ENCODE measurements at regions not wholly inside any gene's neighbourhood (a gene's known extent, or its start where the extent isn't known, plus 50 kb on each side); places are given as distances from the start of the nearest gene placed in this dataset.
"Not testable (repeated sequence)": the region's sequence is repeated elsewhere in the genome, so short reads cannot be mapped to it uniquely, and the experiment has no call there.

GRCh38 chr3:166697495-166697894, 682.6 kb downstream of the ZBBX start:
- POLR2A ChIA-PET, result no interaction called here
- CTCF ChIA-PET, result no interaction called here

DNA sequence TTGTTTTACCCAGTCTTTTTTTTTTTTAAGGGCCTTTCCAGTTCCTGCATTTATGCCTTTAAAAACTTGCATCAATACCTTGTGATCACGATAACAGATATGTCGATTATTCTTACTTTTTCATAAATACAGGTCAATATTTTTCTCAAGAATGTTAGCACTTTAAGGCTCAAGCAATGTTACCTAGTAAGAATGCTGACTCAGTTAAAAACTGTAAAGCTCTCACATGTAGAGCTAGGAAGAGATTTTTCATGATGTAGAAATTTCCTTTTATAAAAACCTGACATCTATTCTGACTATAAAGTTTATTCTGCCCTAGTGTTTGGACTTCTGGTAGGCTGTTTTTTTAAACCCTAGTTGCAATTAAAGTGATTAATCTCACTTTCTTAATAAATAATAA, 684.0 kb downstream of the ZBBX start:
- ChIA-PET POLR2A (no interaction called here), CTCF (no interaction called here)

DNA sequence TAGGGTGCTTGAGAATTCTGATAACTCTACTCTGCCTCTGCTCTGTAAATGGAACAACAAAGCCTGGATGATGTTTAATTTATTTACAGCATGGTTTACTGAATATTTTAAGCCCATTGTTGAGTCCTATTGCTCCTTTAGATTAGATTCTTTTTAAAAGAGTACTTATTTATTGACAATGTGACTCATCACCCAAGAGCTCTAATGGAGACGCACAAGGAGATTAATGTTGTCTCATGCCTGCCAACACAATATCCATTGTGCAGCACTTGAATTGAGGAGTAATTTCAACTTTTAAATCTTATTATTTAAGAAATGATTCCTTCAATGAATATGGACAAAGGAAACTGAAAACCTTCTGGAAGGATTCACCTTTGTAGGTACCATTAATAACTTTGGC, 691.4 kb downstream of the ZBBX start:
- CTCF ChIA-PET, result no interaction called here

DNA sequence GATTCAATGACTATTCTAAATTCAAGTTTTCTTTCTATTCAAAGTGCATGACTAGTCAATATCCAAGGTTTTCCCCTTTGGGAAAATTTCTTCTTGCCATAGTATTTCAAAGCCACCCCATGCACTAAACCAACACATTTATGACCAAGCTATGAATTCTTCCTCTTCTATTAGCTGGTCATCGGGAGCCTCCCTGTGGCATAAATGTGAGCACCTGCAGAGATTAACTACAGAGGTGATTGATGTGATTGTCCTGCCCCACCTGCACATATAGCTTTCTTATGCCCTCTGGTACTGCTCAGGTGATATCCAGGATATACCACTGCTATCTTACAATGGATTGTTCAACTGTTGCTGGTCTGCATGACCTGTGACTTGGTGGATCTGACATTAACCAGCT, 694.9 kb downstream of the ZBBX start:
- ChIA-PET POLR2A (no interaction called here), CTCF (no interaction called here)

More for the DNA sequence above, 691.4 kb downstream of the ZBBX start:
- POLR2A ChIA-PET, result no interaction called here

- CTCF ChIA-PET, POLR2A ChIA-PET: not testable (repeated sequence)
These were observed 696.0 kb downstream of the ZBBX start for GRCh38 chr3:166684077-166684476.

GRCh38 chr3:166669781-166670180, 710.3 kb downstream of the ZBBX start:
- ChIA-PET CTCF (no interaction called here), POLR2A (no interaction called here)

DNA sequence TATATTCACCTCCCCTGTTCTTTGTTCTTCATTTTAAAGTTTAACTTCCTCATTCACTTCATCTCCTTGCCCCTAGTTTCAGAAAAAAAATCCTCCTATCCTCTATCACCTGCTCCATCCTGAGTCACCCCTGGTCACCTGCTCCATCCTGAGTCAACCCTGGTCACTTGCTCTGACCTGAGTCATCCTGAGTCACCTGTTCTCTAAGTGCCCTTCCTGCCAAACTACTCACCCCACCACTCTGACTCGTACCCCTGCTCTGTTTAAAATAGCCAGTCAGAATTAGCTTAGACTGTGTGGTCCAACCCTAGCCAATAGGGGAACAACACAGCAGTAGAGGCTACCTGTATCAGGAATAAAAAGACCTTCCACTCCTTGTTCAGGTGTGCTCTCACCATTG, 716.9 kb downstream of the ZBBX start:
- ChIA-PET CTCF (no interaction called here), POLR2A (interaction anchor here (0.6 kb wide), 1 partner anchor 1333 kb away, joined by 3 read pairs; no protein-coding TSS in a partner anchor)

DNA sequence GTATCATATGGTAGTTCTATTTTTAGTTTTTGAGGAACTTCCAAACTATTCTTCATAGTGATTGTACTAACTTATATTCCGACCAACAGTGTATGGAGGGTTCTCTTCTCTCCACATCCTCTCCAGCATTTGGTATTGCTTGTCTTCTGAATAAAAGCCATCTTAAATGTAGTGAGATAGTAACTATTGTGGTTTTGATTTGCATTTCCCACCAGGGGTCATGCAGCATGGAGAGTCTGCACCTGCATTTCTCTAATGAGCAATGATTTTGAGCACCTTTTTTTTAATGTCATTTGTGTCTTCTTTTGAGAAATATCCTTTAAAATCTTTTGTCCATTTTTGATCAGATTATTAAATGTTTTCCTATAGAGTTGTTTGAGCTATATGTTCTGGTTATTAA, 718.5 kb downstream of the ZBBX start:
- ChIA-PET POLR2A (no interaction called here), CTCF (no interaction called here)

GRCh38 chr3:166660962-166661361, 719.1 kb downstream of the ZBBX start:
- ChIA-PET POLR2A (no interaction called here), CTCF (no interaction called here)

- ChIA-PET POLR2A (no interaction called here), CTCF (no interaction called here)
These were observed 742.0 kb downstream of the ZBBX start for GRCh38 chr3:166637984-166638530.

GRCh38 chr3:166634091-166634746, 745.9 kb downstream of the ZBBX start:
- ChIA-PET POLR2A (no interaction called here), CTCF (no interaction called here)

GRCh38 chr3:166630190-166630589, 749.9 kb downstream of the ZBBX start:
- ChIA-PET POLR2A (no interaction called here), CTCF (no interaction called here)

GRCh38 chr3:166613365-166613764, 766.7 kb downstream of the ZBBX start:
- ChIA-PET POLR2A (no interaction called here), CTCF (no interaction called here)

- CTCF ChIA-PET, POLR2A ChIA-PET: not testable (repeated sequence)
These were observed 767.3 kb downstream of the ZBBX start for GRCh38 chr3:166612761-166613160.

DNA sequence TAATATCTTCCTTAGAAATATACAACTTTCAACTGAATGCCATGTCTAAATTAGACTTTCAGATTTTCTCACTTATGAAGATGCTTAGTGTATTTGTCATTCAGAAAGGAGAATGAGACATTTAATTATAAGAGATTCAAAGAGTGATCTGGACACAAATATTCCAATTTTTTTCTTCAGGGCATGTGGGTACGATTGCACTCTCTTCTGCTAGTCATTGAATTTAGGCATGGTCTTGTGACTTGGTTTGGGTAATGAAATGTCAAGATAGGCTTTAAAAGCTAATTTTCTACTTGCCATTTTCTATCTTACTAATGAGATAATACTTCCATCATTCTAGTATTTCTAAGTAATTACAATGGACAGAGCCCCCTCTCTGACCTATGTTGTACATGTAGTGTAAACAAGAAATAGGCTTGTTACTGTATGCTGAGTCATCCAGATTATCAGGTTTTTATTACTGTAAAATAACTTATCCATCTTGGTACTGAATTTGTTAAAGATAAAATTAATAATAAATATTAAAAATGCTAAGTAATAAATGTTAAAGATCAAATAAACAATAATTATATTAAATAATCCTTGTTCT, 770.8 kb upstream of the BCHE start:
- POLR2A ChIA-PET, result no interaction called here
- CTCF ChIA-PET, result no interaction called here

- CTCF ChIA-PET, result no interaction called here
These were observed 769.8 kb upstream of the BCHE start for GRCh38 chr3:166606988-166607387.

DNA sequence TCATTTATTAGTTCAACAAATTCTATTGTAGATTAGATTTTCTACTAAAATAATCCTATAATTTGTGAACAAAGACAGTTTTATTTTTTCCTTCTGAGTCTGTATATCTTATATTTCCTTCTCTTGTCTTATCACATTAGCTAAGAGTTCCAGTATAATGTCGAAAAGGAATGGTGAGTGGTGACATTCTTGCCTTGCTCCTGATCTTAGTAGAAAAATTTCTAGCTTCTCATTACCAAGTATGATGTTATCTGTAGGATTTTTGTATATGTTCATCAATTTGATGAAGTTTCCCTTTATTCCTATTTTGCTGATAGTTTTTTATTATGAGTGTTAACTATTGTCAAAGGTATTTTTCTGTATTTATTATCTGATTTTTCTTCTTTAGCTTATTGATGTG, 756.6 kb upstream of the BCHE start:
- POLR2A ChIA-PET, result no interaction called here

More at GRCh38 chr3:166606988-166607387, 769.8 kb upstream of the BCHE start:
- POLR2A ChIA-PET, result no interaction called here

DNA sequence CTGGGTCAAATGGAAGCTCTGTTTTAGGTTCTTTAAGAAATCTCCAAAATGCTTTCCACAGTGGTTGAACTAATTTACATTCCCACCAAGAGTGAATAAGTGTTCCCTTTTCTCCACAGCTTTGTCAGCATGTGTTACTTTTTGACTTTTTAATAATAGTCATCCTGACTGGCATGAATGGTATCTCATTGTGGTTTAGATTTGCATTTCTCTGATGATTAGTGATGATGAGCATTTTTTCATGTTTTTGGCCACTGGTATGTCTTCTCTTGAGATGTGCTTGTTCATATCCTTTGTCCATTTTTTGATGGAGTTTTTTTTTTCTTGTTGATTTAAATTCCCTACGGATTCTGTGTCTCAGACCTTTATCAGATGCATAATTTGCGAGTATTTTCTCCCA, 745.0 kb upstream of the BCHE start:
- CTCF ChIA-PET, result no interaction called here
- POLR2A ChIA-PET, result no interaction called here

More for the DNA sequence above, 756.6 kb upstream of the BCHE start:
- CTCF ChIA-PET, result no interaction called here

GRCh38 chr3:166580561-166580960, 743.3 kb upstream of the BCHE start:
- POLR2A ChIA-PET, result no interaction called here
- CTCF ChIA-PET, result no interaction called here

- POLR2A ChIA-PET, result no interaction called here
- CTCF ChIA-PET, result no interaction called here
These were observed 737.9 kb upstream of the BCHE start for GRCh38 chr3:166575161-166575560.

- POLR2A ChIA-PET, CTCF ChIA-PET: not testable (repeated sequence)
These were observed 734.5 kb upstream of the BCHE start for GRCh38 chr3:166571686-166572085.

GRCh38 chr3:166570102-166570501, 732.9 kb upstream of the BCHE start:
- ChIA-PET CTCF (no interaction called here), POLR2A (no interaction called here)

All from activated CD8-positive, alpha-beta memory T cell treated with anti-CD3 and anti-CD28 coated beads for 36 hours (primary cell).